WTC11 (cell line): ENCODE measurements at regions not wholly inside any gene's neighbourhood (a gene's known extent, or its start where the extent isn't known, plus 50 kb on each side); places are given as distances from the start of the nearest gene placed in this dataset.

Experiments used
- ATAC-seq: fragments of 200-7000 bp; cut with Tn5 transposase; 2 replicates; pipeline ENCODE4 v1.10.0; 2021; ENCODE audit warnings: mild to moderate bottlenecking, moderate library complexity
- CTCF ChIA-PET: fragments of 300-600 bp; sonication (Branson Sonifier 250); formaldehyde crosslinking; loops from one replicate; lab custom pipeline; 2021; ENCODE audit warnings: antibody characterized with exemption; lab: Charles Lee
- POLR2A ChIA-PET: fragments of 350-600 bp; sonication (Branson Sonifier 250); formaldehyde crosslinking; loops from one replicate; lab custom pipeline; 2021; ENCODE audit warnings: antibody characterized with exemption; lab: Charles Lee
- DNase-seq: peaks from one replicate; pipeline ENCODE4 v3.0.0; 2021; ENCODE audit warnings: low spot score
- H3K27ac Mint-ChIP-seq: 2 replicates; pipeline ENCODE4 v1.8.0; 2021; ENCODE audit warnings: mixed read lengths
- H3K27me3 Mint-ChIP-seq: 2 replicates; pipeline ENCODE4 v1.8.0; 2021; ENCODE audit warnings: low read depth, mild to moderate bottlenecking, moderate library complexity, mixed read lengths
- H3K36me3 Mint-ChIP-seq: 2 replicates; pipeline ENCODE4 v1.8.0; 2021; ENCODE audit warnings: mixed read lengths
- H3K4me1 Mint-ChIP-seq: 2 replicates; pipeline ENCODE4 v1.8.0; 2022; ENCODE audit warnings: mixed read lengths
- H3K4me3 Mint-ChIP-seq: 2 replicates; pipeline ENCODE4 v1.8.0; 2021; ENCODE audit warnings: mild to moderate bottlenecking, moderate library complexity, mixed read lengths
- H3K9me3 Mint-ChIP-seq: 2 replicates; pipeline ENCODE4 v1.8.0; 2021; ENCODE audit warnings: mixed read lengths
- ATF1 ChIP-seq: sonication (generic); formaldehyde crosslinking; IDR thresholded peaks from 2 replicates; pipeline ENCODE4 v1.8.1; 2023; ENCODE audit warnings: mild to moderate bottlenecking, moderate library complexity, missing genetic modification reagents
- FOXJ3 ChIP-seq: sonication (generic); formaldehyde crosslinking; IDR thresholded peaks from 2 replicates; pipeline ENCODE4 v1.9.0; 2021; ENCODE audit warnings: missing genetic modification reagents, mild to moderate bottlenecking, borderline replicate concordance
- FOXK1 ChIP-seq: sonication (generic); formaldehyde crosslinking; IDR thresholded peaks from 2 replicates; pipeline ENCODE4 v1.8.0; 2022; ENCODE audit warnings: mild to moderate bottlenecking, moderate library complexity, missing genetic modification reagents
- GRHL2 ChIP-seq: fragments of 250-450 bp; sonication (Bioruptor Pico); IDR thresholded peaks from 2 replicates; pipeline ENCODE4 v1.8.0; 2022; ENCODE audit warnings: mild to moderate bottlenecking, moderate library complexity; ENCODE audit not compliant: insufficient replicate concordance, severe bottlenecking
- IRF2 ChIP-seq: sonication (generic); formaldehyde crosslinking; IDR thresholded peaks from 2 replicates; pipeline ENCODE4 v1.8.0; 2022; ENCODE audit warnings: low read depth, missing genetic modification reagents, borderline replicate concordance
- JAZF1 ChIP-seq: fragments of 250-450 bp; sonication (Bioruptor Pico); IDR thresholded peaks from 2 replicates; pipeline ENCODE4 v1.9.0; 2021; ENCODE audit warnings: moderate library complexity, mild to moderate bottlenecking, inconsistent platforms
- MLX ChIP-seq: sonication (generic); formaldehyde crosslinking; IDR thresholded peaks from 2 replicates; pipeline ENCODE4 v1.8.1; 2023; ENCODE audit warnings: mild to moderate bottlenecking, missing genetic modification reagents, moderate library complexity
- MYBL2 ChIP-seq: sonication (generic); formaldehyde crosslinking; IDR thresholded peaks from 2 replicates; pipeline ENCODE4 v1.8.1; 2023; ENCODE audit warnings: mild to moderate bottlenecking, moderate library complexity, missing genetic modification reagents
- NFE2L1 ChIP-seq: sonication (generic); formaldehyde crosslinking; IDR thresholded peaks from 2 replicates; pipeline ENCODE4 v1.8.1; 2023; ENCODE audit warnings: missing genetic modification reagents
- NFYB ChIP-seq: sonication (generic); formaldehyde crosslinking; conservative IDR thresholded peaks from 2 replicates; pipeline ENCODE4 v1.8.0; 2022; ENCODE audit warnings: low read depth, missing genetic modification reagents
- NR2C2 ChIP-seq: sonication (generic); formaldehyde crosslinking; IDR thresholded peaks from 2 replicates; pipeline ENCODE4 v1.8.0; 2022; ENCODE audit warnings: mild to moderate bottlenecking, missing genetic modification reagents
- NR3C1 ChIP-seq: sonication (generic); formaldehyde crosslinking; conservative IDR thresholded peaks from 2 replicates; pipeline ENCODE4 v1.8.1; 2023; ENCODE audit warnings: low read depth, mild to moderate bottlenecking, missing genetic modification reagents
- OVOL2 ChIP-seq: fragments of 250-450 bp; sonication (Bioruptor Pico); IDR thresholded peaks from 2 replicates; pipeline ENCODE4 v1.9.0; 2021; ENCODE audit warnings: mild to moderate bottlenecking, borderline replicate concordance
- PRDM15 ChIP-seq: sonication (generic); formaldehyde crosslinking; IDR thresholded peaks from 2 replicates; pipeline ENCODE4 v1.8.0; 2022; ENCODE audit warnings: missing genetic modification reagents
- SMAD3 ChIP-seq: sonication (generic); formaldehyde crosslinking; IDR thresholded peaks from 2 replicates; pipeline ENCODE4 v1.8.0; 2022; ENCODE audit warnings: missing genetic modification reagents, mild to moderate bottlenecking, borderline replicate concordance
- TEAD1 ChIP-seq: sonication (generic); formaldehyde crosslinking; IDR thresholded peaks from 2 replicates; pipeline ENCODE4 v1.8.0; 2022; ENCODE audit warnings: mild to moderate bottlenecking, missing genetic modification reagents
- TEAD4 ChIP-seq: sonication (generic); formaldehyde crosslinking; IDR thresholded peaks from 2 replicates; pipeline ENCODE4 v1.8.0; 2022; ENCODE audit warnings: mild to moderate bottlenecking, missing genetic modification reagents
- ZNF121 ChIP-seq: sonication (generic); formaldehyde crosslinking; IDR thresholded peaks from 2 replicates; pipeline ENCODE4 v1.8.0; 2023; ENCODE audit warnings: missing genetic modification reagents
- ZNF138 ChIP-seq: sonication (generic); formaldehyde crosslinking; conservative IDR thresholded peaks from 2 replicates; pipeline ENCODE4 v1.8.1; 2022; ENCODE audit warnings: mild to moderate bottlenecking, moderate library complexity, missing genetic modification reagents
- ZNF219 ChIP-seq: sonication (generic); formaldehyde crosslinking; IDR thresholded peaks from 2 replicates; pipeline ENCODE4 v1.8.0; 2023; ENCODE audit warnings: missing genetic modification reagents, mild to moderate bottlenecking, borderline replicate concordance
- ZNF416 ChIP-seq: fragments of 250-450 bp; sonication (Bioruptor Pico); IDR thresholded peaks from 2 replicates; pipeline ENCODE4 v1.9.0; 2021; ENCODE audit warnings: mild to moderate bottlenecking, inconsistent platforms
- ZNF671 ChIP-seq: fragments of 250-450 bp; sonication (Bioruptor Pico); IDR thresholded peaks from 2 replicates; pipeline ENCODE4 v1.8.0; 2021; ENCODE audit warnings: mild to moderate bottlenecking
- TF ChIP-seq, protein P1 (sequence below): sonication (generic); formaldehyde crosslinking; IDR thresholded peaks from 2 replicates; pipeline ENCODE4 v1.8.1; 2023; ENCODE audit warnings: mild to moderate bottlenecking, missing genetic modification reagents
- TF ChIP-seq, protein P2 (sequence below): sonication (generic); formaldehyde crosslinking; IDR thresholded peaks from 2 replicates; pipeline ENCODE4 v1.8.1; 2022; ENCODE audit warnings: low read depth, mild to moderate bottlenecking, moderate library complexity, missing genetic modification reagents, borderline replicate concordance
- TF ChIP-seq, protein P3 (sequence below): sonication (generic); formaldehyde crosslinking; IDR thresholded peaks from 2 replicates; pipeline ENCODE4 v1.8.0; 2023; ENCODE audit warnings: mild to moderate bottlenecking, missing genetic modification reagents
- TF ChIP-seq, protein P4 (sequence below): sonication (generic); formaldehyde crosslinking; IDR thresholded peaks from 2 replicates; pipeline ENCODE4 v1.8.1; 2022; ENCODE audit warnings: mild to moderate bottlenecking, moderate library complexity, missing genetic modification reagents

- no peak for TF ChIP-seq PRDM15 (CRISPR knock-in tag)
- TF ChIP-seq, protein P1, sequence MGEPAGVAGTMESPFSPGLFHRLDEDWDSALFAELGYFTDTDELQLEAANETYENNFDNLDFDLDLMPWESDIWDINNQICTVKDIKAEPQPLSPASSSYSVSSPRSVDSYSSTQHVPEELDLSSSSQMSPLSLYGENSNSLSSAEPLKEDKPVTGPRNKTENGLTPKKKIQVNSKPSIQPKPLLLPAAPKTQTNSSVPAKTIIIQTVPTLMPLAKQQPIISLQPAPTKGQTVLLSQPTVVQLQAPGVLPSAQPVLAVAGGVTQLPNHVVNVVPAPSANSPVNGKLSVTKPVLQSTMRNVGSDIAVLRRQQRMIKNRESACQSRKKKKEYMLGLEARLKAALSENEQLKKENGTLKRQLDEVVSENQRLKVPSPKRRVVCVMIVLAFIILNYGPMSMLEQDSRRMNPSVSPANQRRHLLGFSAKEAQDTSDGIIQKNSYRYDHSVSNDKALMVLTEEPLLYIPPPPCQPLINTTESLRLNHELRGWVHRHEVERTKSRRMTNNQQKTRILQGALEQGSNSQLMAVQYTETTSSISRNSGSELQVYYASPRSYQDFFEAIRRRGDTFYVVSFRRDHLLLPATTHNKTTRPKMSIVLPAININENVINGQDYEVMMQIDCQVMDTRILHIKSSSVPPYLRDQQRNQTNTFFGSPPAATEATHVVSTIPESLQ (CRISPR knock-in tag) = no peak
- no peak for TF ChIP-seq JAZF1 (CRISPR knock-in tag)
- TF ChIP-seq ZNF138 (CRISPR knock-in tag) = no peak
- no peak for TF ChIP-seq ZNF121 (CRISPR knock-in tag)
- TF ChIP-seq SMAD3 = no peak
- no peak for TF ChIP-seq IRF2 (CRISPR knock-in tag)
- no peak for TF ChIP-seq TEAD1 (CRISPR knock-in tag)
Measured at GRCh38 chr11:130801333-130802122, 114.8 kb downstream of the SNX19 start (continued).

DNA sequence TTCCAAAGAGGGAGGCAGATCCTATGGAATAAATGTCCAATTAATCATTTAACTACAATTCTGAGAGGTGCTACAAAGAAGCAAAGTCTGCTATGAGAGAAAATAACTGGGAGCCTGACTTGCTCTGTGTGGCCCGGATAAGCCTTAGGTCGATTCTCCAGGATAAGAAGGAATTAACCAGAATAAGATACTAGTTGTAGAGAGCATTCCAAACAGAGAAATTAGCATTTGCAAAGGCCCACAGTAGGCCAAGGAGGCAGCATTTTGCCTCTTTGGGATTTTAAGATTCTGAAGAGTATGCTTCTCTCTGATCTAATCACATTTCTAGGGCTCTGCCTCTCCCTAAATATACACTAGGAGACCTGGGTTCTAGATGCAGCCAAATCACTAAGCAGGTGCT, 113.7 kb downstream of the SNX19 start:
- DNase-seq (no peak), ATAC-seq (peak; percentile 86)
- no peaks in the 10 kb centered on the region for H3K27me3 Mint-ChIP-seq
- peaks cover 51% of the 10 kb centered on the region for H3K4me1 Mint-ChIP-seq
- no peak overlapping the region for H3K27ac Mint-ChIP-seq
- TF ChIP-seq OVOL2 (CRISPR knock-in tag) (no peak), ZNF671 (CRISPR knock-in tag) (no peak), NFYB (CRISPR knock-in tag) (no peak), GRHL2 (CRISPR knock-in tag) (no peak), NR2C2 (CRISPR knock-in tag) (no peak), NFE2L1 (CRISPR knock-in tag) (no peak), FOXJ3 (no peak), ATF1 (no peak), MYBL2 (no peak), NR3C1 (CRISPR knock-in tag) (no peak), ZNF416 (CRISPR knock-in tag) (no peak), ZNF219 (no peak), MLX (CRISPR knock-in tag) (no peak), FOXK1 (CRISPR knock-in tag) (no peak), TEAD4 (CRISPR knock-in tag) (no peak)
- TF ChIP-seq, protein P2, sequence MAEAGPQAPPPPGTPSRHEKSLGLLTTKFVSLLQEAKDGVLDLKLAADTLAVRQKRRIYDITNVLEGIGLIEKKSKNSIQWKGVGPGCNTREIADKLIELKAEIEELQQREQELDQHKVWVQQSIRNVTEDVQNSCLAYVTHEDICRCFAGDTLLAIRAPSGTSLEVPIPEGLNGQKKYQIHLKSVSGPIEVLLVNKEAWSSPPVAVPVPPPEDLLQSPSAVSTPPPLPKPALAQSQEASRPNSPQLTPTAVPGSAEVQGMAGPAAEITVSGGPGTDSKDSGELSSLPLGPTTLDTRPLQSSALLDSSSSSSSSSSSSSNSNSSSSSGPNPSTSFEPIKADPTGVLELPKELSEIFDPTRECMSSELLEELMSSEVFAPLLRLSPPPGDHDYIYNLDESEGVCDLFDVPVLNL = no peak
- TF ChIP-seq, protein P3, sequence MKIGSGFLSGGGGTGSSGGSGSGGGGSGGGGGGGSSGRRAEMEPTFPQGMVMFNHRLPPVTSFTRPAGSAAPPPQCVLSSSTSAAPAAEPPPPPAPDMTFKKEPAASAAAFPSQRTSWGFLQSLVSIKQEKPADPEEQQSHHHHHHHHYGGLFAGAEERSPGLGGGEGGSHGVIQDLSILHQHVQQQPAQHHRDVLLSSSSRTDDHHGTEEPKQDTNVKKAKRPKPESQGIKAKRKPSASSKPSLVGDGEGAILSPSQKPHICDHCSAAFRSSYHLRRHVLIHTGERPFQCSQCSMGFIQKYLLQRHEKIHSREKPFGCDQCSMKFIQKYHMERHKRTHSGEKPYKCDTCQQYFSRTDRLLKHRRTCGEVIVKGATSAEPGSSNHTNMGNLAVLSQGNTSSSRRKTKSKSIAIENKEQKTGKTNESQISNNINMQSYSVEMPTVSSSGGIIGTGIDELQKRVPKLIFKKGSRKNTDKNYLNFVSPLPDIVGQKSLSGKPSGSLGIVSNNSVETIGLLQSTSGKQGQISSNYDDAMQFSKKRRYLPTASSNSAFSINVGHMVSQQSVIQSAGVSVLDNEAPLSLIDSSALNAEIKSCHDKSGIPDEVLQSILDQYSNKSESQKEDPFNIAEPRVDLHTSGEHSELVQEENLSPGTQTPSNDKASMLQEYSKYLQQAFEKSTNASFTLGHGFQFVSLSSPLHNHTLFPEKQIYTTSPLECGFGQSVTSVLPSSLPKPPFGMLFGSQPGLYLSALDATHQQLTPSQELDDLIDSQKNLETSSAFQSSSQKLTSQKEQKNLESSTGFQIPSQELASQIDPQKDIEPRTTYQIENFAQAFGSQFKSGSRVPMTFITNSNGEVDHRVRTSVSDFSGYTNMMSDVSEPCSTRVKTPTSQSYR (CRISPR knock-in tag) = no peak
- TF ChIP-seq, protein P4, sequence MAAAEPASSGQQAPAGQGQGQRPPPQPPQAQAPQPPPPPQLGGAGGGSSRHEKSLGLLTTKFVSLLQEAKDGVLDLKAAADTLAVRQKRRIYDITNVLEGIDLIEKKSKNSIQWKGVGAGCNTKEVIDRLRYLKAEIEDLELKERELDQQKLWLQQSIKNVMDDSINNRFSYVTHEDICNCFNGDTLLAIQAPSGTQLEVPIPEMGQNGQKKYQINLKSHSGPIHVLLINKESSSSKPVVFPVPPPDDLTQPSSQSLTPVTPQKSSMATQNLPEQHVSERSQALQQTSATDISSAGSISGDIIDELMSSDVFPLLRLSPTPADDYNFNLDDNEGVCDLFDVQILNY (CRISPR knock-in tag) = no peak
- peaks cover 16% of the 10 kb centered on the region for H3K9me3 Mint-ChIP-seq
- no peaks in the 10 kb centered on the region for H3K36me3 Mint-ChIP-seq
- no peak overlapping the region for H3K4me3 Mint-ChIP-seq
- ChIA-PET POLR2A (no interaction called here), CTCF (no interaction called here)
